Endometrium (tissue), 2 donors: ENCODE measurements at regions not wholly inside any gene's neighbourhood (a gene's known extent, or its start where the extent isn't known, plus 50 kb on each side); places are given as distances from the start of the nearest gene placed in this dataset.

Experiments
- FAIRE-seq: peaks from 2 replicates; lab custom pipeline; 2012; peaks lifted over from hg19 to GRCh38; lab: Jason Lieb, UNC
- donor health status: control.
- donor health status: control.

- no peak for FAIRE-seq
These were observed 127.1 kb downstream of the SLC30A10 start for GRCh38 chr1:219801156-219801820.

GRCh38 chr1:219798283-219799030, 129.9 kb downstream of the SLC30A10 start:
- FAIRE-seq = no peak

- FAIRE-seq = no peak
These were observed 130.7 kb downstream of the SLC30A10 start for GRCh38 chr1:219797683-219798082.

DNA sequence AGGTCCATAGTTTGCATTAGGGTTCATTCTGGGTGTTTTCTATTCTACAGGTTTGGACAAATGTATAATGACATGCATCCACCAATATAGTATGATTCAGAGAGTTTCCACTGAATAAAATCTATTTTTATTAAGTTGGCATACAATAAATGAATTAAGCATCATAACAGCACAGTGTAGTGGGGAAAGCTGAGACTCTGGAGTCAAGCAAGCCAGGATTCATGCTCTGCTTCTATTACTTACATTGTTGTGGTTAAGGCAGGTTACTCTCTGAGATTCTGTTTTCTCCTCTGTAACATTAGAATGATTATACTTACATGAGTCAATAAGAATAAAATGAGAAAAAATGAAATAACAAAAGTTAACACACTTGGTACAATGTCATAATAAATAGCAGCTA, 131.3 kb downstream of the SLC30A10 start:
- FAIRE-seq = no peak

DNA sequence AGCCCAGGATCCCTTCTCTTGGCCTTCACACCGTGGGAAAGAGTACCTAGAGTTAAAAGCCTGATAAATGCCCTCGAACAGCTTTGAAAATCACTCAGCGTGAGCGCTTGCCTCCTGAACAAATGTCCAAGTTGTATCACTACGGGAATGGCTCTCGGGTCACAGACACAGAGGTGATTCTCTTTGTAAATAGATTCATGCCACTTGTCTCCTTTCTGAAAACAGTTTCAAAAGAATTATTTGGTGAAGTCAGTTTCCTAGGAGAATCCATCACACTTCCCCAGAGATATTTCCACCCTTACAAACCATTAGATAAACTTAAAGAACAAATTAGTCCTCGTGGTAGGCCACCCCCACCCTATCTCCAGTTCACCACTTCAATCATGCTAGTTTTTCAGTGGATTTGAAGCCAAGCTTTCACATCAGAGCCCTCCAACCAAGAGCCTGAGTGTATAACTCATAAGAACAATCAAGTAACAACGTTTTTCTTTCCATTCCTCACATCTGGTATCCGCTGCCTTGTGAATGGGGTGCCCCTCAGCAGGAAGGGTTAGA, 132.9 kb downstream of the SLC30A10 start:
- no peak for FAIRE-seq

GRCh38 chr1:219794085-219794743, 134.1 kb downstream of the SLC30A10 start:
- FAIRE-seq = no peak

GRCh38 chr1:219792337-219793021, 135.9 kb downstream of the SLC30A10 start:
- FAIRE-seq = peak; percentile 4

DNA sequence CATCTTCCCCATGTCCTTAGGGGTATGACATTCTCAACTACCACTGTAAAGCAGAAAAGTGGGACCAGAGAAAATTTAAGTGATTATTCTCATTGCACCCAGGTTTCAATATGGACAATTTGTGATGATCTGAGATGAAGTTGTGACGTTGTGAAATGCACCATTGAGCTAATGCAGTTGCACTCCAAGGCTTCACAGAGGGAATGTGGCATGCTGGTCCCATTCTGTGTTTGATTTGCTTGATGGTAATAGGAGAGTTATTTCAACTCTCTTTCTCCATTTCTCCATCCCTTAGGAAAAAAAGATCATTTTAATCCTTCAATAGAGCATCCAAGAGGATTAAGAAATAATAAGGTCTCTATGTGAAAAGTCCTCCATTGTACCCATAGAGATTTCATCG, 136.6 kb downstream of the SLC30A10 start:
- no peak for FAIRE-seq

- FAIRE-seq = no peak
These were observed 137.3 kb downstream of the SLC30A10 start for GRCh38 chr1:219790834-219791615.

GRCh38 chr1:219788700-219789099, 139.7 kb downstream of the SLC30A10 start:
- no peak for FAIRE-seq

DNA sequence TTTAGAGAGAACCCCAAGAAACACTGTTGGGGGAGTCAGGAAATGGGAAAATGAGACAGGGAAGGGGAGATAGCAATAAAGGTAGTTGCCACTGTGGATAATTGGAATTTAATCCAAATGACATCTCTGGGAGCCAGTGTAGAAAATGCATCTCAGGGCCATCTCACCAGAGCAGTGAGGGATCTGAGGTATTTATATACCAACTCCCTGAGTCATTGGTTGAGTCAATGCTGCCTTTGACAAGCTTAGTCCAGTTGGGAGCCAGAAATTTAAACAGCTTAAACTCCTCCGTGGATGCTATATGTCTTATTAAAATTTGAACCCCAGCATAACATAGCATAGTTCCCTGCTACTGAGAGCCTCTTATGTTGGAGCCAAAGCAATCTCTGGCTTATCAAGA, 140.3 kb downstream of the SLC30A10 start:
- no peak for FAIRE-seq

GRCh38 chr1:219784660-219785381, 143.5 kb downstream of the SLC30A10 start:
- FAIRE-seq = no peak

- FAIRE-seq = no peak
These were observed 144.6 kb downstream of the SLC30A10 start for GRCh38 chr1:219783605-219784235.

DNA sequence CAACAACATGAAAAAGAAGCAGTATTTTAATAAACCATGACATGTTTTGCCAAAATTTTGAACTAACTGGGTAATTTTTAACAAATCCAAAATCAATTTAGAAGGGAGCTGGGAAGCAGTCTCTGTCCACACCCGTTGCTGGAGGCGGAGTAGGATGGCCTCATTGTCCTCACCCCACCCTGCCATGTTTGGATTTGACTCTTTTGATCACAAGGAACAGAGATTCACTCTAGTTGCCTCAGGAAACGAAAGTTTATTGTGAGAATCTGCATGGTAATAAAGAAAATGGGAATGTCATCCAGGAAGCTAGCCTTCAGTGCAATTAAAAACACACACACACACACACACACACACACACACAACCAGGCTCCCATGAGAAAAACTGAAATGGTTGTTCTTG, 145.4 kb downstream of the SLC30A10 start:
- FAIRE-seq = no peak

GRCh38 chr1:219782311-219782710, 146.0 kb downstream of the SLC30A10 start:
- no peak for FAIRE-seq

GRCh38 chr1:219781491-219781890, 146.9 kb downstream of the SLC30A10 start:
- FAIRE-seq = no peak

DNA sequence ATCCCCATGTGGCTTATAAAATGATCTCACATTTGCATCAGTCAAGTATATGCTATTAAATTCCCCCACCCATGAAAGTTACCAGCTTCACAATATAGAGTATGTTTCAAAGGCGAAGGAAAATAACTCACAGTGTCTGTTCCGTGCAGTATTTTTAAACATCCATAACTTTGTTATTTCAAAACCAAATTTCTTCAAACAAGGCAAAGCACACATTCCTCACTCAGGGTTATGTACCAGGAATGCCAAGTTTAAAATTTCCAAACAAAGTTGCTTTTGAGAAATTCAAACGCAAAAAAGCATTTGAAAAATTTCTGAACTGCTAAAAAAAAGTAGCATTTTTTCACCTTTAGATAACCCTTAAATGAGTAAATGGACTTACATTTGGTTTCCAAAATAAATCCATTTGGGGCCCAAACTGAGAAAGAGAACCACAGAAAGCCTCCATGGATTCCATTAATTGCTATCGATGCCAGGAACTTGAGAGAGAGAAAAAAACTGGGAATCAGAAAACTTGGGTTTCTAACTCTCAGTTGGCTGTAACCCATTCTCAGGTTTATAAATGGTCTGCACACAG, 149.5 kb downstream of the SLC30A10 start:
- no peak for FAIRE-seq

DNA sequence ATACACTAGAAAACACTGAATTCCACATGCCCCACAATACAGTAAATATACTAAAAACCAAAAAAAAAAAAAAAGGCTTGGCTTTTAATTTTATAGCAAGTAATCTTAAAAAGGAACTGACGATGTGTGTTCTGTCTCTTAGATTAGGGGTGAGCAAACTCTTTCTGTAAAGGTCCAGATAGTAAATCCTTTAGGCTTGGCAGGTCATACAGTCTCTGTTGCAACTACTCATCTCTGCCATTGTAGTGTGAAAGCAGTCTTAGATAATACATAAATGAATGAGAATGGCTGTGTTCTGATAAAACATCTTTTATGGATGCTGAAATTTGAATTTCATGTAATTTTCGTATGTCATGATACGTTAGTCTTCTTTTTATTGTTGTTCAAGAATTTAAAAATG, 150.2 kb downstream of the SLC30A10 start:
- no peak for FAIRE-seq

GRCh38 chr1:219774386-219774785, 154.0 kb downstream of the SLC30A10 start:
- FAIRE-seq = no peak

GRCh38 chr1:219773775-219774174, 154.6 kb downstream of the SLC30A10 start:
- no peak for FAIRE-seq
